HG02885 (cell line): ENCODE measurements at regions not wholly inside any gene's neighbourhood (a gene's known extent, or its start where the extent isn't known, plus 50 kb on each side); places are given as distances from the start of the nearest gene placed in this dataset.
"Not testable (repeated sequence)": the region's sequence is repeated elsewhere in the genome, so short reads cannot be mapped to it uniquely, and the experiment has no call there.

ENCODE experiments used
- ATAC-seq: cut with Tn5 transposase; IDR thresholded peaks from one replicate; pipeline ENCODE4 v1.9.1; 2021; ENCODE audit warnings: mild to moderate bottlenecking; ENCODE audit not compliant: unreplicated experiment, poor library complexity

DNA sequence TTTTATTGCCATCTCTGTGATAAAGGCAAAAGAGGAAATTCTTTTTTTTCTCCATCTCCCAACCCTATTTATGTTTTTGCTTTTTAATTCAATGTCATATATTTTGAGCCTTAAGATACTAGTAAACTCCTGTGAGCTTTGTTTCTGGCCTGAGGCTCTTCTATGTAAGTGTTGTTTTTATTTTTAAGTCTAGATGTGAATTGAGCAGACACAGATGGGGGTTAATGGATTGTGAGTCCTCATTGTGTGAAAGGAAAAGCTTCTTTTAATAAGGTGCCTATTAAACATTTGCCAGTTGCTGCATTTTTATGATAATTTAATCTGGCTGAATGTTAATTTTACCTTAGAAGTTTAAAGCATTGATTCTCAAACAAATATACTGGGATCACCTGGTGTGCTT, 2337.9 kb upstream of the RAG2 start:
- ATAC-seq = no peak

DNA sequence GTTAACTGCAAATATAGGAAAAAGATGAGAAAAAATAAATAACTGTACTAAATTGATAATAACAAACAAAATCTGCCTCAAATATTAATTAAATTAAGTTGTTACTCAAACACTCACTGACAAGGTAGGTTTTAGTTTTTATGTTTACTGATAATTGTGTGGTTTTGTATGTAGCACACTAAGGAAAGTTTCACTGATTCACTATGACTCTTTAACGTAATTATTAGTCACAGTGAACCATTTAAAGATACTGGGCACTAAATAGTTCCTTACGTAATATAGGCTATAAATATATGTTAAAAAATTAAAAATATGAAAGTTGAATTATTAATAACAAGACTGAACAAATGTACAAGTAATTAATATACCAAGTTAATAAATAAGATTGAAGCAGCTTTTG, 2330.0 kb upstream of the RAG2 start:
- no peak for ATAC-seq

DNA sequence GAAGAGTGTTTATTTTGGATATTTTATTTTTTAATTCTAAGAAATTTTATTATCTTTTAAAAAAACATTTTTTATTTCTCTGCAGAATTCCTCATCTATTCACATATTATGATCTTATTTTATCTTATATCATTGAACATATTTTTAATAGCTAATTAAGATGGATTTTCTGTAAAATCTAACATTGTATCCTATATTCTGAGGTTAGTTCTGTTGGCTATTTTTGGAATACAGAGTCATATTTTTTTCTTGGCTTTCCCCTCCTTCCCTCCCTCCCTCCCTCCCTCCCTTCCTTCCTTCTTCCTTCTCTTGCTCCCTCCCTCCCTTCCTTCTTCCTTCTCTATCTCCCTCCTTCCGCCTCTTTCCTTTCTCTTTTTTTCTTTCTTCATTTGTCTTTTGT, 2326.6 kb upstream of the RAG2 start:
- no peak for ATAC-seq

DNA sequence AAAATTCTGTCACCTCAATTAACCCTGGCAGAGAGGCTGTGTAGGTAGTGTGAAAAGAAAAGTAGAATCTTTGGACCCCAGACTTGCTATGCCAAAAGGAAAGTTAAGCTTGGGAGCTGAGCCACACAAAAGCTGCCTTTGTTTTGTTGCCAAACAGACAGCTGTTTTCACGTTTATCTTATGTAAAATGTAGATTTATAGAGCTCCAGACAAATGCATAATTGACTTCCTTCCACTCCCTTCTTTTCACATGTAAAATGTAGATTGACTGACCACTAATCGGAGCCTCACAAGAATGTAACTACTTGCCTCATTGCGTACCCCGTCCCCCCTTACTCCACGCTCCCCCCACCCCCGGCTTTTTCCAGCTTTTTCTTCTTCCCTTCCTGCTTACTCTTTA, 2302.2 kb upstream of the RAG2 start:
- no peak for ATAC-seq

DNA sequence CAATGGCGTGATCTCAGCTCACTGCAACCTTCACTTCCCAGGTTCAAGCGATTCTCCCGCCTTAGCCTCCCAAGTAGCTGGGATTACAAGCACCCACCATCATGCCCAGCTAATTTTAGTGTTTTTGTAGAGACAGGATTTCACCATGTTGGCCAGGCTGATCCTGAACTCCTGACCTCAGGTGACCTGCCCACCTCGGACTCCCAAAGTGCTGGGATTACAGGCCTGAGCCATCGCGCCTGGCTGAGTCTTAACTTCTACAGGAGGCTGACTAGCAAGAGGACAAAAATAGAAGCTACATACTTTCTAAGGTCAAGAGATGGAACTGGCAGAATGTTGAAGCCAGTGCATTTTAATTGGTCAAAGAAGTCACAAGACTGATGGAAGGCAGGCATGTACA, 2296.2 kb upstream of the RAG2 start:
- ATAC-seq = not testable (repeated sequence)

DNA sequence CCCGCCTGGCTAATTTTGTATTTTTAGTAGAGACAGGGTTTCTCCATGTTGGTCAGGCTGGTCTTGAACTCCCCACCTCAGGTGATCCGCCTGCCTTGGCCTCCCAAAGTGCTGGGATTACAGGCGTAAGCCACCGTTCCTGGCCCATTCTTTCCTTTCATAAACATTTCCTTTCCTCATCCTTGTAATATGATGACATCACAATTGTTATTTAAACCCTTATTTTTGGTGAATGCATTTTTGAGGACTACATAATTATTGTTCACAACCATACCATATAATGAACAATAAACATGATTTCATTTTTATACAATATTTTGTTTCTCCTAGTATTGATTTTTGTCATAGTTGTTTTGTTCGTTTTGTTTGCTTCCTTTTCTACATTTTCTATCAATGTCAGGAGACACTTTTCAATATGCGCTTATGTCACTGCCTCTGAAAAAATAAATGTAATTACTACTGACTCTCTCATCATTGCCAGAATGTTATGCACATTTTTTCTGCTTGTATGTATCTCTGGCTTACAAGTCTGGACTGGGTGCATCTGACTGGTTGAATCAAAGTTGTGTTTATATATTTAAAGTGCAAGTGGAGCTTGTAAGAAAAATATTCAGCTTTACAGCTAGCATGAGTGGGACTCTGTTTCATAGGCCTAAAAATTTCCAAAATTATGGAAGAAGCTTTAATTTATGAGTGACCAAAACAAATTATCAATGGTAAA, 2286.3 kb upstream of the RAG2 start:
- no peak for ATAC-seq

DNA sequence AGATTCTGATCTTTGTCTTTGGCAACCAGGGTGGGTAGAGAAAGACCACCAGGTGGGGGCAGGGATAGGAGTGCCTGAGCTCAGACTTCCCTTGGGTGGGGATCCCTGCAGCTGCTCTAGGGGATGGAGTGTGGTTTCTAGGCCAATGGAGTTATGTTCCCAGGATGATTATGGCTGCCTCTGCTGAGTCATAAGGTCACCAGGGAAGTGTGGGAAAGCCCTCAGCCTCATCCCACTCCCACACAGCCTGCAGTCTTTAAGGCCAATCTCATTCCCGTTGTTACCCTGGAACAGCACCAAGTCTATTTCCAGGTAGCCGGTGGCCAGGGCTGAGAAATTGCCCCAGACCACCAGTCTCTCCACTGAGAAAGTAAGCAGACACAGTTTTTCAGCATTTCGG, 2269.3 kb upstream of the RAG2 start:
- ATAC-seq = no peak

DNA sequence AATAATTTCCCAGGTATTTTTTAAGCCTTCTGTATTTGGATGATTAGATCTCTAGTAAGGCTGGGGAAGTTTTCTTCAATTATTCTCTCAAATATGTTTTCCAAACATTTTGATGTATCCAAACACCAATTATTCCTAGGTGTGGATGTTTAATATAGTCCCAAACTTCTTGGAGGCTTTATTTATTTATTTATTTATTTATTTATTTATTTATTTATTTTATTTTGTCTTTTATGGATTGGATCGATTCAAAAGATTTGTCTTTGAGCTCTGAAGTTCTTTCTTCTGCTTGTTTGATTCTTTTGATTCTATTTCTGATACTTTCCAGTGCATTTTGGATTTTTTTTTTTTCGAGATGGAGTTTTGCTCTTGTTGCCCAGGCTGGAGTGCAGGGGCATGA, 2267.9 kb upstream of the RAG2 start:
- ATAC-seq = no peak

DNA sequence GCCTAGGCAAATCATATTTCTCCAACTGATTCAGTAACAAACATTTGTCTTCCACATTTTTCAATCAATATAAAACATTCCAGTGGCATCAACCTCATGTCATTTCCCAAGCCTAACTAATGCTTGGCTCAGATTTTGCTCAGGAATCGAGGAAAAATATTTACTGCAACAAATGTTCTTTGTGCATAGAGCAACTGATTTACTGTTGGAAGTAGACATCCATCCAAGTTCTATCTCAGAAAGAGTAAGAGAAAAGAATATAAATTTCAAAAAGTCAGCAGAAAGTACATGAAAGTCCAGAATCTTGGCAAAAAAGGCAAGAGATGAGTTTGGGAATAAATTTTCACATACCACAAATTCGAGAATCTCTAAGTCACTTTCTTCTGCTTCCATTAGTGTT, 2245.0 kb upstream of the RAG2 start:
- ATAC-seq = no peak

DNA sequence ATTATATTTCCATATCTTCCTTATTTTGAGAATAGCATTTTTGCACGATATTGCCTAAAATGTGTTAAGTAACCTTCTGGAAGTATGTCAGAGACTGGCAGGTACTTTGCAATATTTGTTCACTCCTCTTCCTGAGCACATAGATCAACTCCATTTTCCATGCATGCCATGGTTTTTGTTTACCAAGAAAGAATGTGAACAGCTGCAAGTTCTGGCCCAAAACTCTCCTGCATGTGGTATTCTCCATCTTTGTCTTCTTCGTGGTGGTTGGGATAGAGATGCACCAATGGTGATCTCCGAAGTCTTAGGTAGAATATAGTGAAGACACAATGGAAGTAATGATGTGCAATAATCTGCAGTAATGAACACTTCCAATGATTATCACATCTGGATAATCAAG, 2241.0 kb upstream of the RAG2 start:
- no peak for ATAC-seq

DNA sequence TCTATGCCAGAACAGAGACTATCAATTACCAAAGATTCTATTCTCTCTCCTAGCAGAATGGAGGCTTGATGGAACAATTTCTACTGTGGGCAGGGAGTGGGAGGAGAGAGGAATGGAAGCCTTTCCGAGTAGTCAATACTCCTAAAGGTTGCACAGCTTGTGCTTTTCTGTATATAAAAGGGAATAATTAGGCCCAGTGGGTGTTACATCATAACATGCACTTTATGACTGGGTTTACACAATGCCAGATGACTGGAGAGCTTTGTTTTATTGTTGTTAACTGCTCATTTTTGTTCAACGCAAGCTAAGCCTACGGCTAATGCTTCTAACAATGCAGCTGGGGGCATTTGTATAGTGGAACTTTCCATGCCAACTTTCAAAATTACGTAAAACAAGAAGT, 2237.9 kb upstream of the RAG2 start:
- no peak for ATAC-seq

DNA sequence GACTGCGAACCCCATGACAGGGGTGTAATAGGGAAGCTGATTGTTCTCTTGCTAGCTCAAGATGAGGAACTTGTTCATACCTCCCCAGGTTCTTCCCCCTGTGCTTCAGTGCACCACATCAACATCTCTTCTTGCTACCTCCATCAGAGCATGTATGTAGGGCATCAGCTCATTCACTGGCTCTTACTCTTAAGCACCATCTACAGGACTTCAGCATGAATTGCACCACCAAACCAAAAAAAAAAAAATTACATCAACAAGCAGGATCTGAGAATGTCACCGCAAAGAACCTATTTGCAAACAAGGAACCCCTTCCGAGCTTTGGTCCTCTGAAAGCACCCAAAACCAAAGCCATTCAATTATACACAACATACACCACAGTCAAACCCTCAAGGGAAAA, 2226.5 kb upstream of the RAG2 start:
- no peak for ATAC-seq

DNA sequence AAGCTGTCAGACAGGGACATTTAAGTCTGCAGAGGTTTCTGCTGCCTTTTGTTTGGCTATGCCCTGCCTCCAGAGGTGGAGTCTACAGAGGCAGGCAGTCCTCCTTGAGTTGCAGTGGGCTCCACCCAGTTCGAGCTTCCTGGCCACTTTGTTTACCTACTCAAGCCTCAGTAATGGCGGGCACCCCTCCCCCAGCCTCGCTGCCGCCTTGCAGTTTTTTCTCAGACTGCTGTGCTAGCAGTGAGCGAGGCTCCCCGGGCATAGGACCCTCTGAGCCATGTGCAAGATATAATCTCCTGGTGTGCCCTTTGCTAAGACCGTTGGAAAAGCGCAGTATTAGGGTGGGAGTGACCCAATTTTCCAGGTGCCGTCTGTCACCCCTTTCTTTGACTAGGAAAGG, 2223.8 kb upstream of the RAG2 start:
- not testable (repeated sequence) for ATAC-seq

DNA sequence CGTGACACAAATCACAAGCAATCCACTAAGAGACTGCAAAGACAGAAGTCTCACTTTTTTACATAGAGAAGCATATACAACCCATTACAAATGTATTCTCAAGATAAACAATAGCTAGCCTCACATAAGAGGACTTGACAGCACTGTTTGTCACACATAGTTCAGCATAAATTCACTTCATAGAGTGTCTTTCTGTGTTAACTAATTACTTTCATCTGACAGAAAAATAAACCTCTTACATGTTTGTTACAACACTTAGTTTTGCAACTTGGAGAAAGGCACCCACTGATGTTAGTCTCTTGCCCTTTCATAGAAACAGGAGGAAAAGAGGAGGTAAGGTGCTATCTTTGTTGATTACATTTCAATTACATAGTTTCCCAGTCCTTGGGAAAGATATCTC, 2221.9 kb upstream of the RAG2 start:
- ATAC-seq = no peak

DNA sequence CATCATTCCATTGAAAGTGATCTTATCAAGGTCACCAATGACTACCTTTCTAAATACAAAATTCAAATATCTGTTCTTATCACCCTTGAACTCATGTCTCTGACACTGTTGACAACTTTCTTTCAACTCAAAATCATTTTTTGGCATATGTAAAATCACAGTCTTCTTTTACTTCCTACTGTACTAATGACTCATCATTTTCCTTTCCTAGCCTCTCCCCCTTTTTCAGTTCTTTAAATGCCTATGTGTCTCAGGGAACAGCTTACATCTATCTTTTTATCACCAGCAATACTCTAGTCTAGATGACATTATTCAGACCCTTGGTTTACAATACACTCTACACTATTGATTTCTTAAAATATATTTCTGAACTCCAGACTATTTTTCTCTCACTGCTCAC, 2220.7 kb upstream of the RAG2 start:
- ATAC-seq = no peak

DNA sequence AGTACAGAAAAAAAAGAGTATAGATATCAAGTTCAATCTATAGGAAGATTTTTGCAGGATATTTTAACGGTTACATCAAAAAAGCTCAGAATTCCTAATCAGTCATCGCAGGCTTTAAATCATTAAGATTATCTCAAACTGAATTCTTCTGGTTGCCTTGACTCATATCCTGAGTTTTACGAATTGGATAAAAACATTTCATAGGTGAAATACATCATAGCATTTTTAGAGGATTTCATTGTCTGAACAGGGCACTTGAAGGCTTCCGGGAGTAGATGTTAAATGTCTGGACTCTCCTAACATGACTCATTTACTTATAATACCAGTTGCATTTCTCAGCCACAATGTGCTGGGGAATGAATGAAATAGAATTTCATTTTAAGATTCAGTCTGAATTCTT, 2216.6 kb upstream of the RAG2 start:
- no peak for ATAC-seq

DNA sequence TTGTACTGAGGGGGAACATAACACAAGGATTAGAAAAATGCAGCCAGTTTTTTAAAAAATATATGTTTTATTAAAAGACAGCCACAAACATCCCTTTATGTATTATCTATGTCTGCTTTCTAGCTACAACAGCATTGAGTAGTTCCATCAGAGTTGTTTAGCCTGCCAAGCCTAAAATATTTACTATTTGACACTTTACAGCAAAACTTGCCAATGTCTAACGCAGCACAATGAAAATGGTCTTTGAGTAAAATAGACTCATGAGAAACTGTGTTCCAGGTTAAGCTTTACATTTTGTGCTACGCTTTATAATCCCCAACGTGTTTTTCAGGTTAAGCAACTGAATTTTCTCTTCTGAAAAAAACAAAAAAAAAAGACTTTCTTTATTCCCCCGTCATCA, 2211.5 kb upstream of the RAG2 start:
- ATAC-seq = no peak

DNA sequence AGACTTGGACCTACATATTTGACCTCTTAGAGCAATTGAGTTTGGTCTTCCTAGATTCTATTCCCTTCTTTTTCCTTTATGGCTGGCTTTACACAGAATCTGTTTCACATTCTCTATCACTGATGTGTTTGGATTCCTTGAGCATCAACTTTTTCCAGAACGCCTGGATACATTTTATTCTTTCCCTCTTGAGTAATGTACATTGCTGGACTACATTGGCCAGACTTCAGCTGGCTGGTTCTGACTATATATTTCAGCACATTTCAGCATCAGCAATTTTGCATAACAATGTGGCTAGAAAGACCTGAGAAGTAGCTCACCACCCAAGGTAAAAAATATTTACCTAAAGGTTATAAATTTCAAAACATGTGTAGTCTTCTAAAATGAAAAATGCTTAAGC, 2198.2 kb upstream of the RAG2 start:
- ATAC-seq = no peak

DNA sequence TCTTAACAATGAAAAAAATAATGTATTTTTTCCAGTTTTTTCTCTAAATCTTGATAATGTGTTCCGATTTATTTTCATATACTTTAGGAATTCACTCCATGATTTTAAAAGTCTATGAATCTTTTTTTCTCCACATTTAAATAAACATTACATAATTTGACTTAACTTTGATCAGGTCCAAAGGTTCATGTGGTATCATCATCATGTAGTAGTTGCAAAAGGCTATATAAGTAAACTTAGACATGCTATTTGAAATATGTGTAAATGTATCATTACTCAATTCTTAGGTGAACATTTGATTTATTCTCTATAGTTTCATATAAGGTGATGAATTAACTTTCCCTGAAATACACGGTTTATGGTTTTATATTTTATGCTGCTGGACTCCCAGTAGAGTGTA, 2197.0 kb upstream of the RAG2 start:
- ATAC-seq = no peak

DNA sequence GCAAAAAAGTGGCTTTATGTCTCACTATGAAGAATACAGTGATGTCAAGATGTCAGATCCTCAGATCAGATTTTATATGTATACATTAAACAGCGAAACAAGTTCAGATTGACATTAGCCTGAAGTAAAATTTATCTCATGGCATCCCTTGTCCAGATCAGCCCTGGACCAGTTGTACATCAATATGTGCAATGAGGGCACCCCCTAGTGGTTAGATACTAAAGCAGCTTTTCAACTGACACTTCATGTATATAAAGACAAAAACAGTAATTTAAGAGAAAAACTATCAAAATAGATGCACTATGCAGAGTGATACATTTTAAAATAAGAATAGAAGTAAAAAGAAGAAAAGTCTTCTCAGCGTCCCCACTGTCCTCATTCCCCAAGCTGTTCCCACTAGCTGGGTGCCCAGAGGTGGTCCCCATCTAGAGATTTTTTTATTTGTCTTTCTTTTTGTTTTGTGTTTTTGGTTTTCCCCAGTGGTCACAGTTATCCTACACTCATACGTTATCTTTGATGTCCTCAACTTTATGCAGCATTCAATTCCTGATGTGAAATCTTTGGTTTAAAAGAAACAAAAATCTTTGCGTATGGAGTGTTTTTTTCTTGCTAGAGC, 2193.4 kb upstream of the RAG2 start:
- peak; percentile 98 for ATAC-seq

DNA sequence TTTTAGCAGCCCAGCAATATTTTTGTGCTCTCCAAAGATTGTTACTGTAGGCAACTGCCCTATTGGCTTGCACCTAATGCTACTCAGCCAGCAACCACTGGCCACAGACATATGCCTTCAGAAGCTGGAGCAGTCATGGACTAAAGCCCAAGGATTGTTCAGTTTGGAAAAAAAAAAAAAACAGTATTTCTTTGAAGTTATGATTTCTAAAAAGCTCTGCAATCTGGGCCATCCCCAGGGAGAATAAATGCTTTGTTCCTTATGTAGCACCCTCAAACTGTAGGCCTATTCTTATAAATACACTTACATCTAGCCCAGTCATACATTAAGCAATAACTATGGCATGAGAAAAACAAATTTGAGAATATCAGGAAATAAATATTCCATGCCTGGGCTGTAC, 2190.5 kb upstream of the RAG2 start:
- no peak for ATAC-seq

DNA sequence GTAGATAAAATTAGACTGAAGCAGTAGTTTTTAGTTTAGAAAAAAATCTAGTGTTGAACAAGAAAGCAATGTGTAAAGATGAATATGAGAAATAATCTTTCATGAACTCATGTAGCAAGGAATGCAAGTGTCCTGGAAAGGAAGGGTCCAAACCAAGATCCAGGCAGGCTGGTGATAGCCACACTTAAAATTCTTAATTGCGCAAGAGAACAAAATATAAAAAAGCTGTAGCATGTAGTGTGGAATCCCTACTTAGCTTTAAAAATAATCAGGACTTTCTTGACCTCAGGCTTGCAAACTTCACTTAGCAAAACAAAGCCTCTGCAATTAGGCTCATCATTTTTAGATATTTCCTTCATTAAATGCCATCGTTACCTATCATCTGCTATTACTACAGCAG, 2186.1 kb upstream of the RAG2 start:
- no peak for ATAC-seq
